GM12874 (cell line): ENCODE measurements at regions not wholly inside any gene's neighbourhood (a gene's known extent, or its start where the extent isn't known, plus 50 kb on each side); places are given as distances from the start of the nearest gene placed in this dataset.

Experiments used
- TF ChIP-seq, protein P1 (sequence below): IDR thresholded peaks from 2 replicates; pipeline ENCODE4 v1.5.1; 2011; ENCODE audit warnings: low read depth, mild to moderate bottlenecking, control low read depth, low read length, moderate library complexity; ENCODE audit not compliant: insufficient read depth

DNA sequence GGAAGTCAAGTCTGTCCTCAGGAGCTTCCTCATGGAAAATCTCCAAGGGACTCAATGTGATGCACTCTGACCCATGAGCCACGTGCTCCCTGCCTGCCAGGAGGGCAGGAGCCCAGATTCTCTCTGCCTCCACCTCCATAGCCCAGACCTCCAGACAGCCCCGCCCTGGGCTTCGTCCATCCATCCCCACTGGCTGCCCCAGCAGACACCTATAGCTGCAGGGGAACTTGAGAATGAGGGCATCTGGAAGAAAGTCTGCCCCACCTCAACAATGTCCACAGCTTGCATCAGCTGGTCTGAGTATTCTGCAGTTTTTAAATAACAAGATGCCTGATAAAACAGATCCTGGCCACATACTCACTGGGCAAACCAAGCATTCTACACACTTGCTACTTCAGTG, 418.8 kb upstream of the SMIM21 start:
- TF ChIP-seq, protein P1, sequence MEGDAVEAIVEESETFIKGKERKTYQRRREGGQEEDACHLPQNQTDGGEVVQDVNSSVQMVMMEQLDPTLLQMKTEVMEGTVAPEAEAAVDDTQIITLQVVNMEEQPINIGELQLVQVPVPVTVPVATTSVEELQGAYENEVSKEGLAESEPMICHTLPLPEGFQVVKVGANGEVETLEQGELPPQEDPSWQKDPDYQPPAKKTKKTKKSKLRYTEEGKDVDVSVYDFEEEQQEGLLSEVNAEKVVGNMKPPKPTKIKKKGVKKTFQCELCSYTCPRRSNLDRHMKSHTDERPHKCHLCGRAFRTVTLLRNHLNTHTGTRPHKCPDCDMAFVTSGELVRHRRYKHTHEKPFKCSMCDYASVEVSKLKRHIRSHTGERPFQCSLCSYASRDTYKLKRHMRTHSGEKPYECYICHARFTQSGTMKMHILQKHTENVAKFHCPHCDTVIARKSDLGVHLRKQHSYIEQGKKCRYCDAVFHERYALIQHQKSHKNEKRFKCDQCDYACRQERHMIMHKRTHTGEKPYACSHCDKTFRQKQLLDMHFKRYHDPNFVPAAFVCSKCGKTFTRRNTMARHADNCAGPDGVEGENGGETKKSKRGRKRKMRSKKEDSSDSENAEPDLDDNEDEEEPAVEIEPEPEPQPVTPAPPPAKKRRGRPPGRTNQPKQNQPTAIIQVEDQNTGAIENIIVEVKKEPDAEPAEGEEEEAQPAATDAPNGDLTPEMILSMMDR = no peak

- TF ChIP-seq, protein P1 = no peak
Observed at GRCh38 chr18:75845413-75845812, 417.9 kb upstream of the SMIM21 start.

- TF ChIP-seq, protein P1 = no peak
Observed at GRCh38 chr18:75844146-75844545, 416.6 kb upstream of the SMIM21 start.

- TF ChIP-seq, protein P1 = no peak
Observed at GRCh38 chr18:75840131-75840530, 412.6 kb upstream of the SMIM21 start.

DNA sequence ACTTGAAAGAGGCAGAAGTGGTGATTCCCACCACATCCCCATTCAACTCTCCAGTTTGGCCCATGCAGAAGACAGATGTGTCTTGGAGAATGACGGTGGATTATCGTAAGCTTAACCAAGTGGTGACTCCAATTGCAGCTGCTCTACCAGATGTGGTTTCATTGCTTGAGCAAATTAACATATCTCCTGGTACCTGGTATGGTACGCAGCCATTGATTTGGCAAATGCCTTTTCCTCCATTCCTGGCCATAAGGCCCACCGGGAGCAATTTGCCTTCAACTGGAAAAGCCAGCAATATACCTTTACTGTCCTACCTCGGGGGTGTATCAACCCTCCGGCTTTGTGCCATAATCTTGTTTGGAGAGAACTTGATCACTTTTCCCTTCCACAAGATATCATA, 411.5 kb upstream of the SMIM21 start:
- TF ChIP-seq, protein P1 = no peak

DNA sequence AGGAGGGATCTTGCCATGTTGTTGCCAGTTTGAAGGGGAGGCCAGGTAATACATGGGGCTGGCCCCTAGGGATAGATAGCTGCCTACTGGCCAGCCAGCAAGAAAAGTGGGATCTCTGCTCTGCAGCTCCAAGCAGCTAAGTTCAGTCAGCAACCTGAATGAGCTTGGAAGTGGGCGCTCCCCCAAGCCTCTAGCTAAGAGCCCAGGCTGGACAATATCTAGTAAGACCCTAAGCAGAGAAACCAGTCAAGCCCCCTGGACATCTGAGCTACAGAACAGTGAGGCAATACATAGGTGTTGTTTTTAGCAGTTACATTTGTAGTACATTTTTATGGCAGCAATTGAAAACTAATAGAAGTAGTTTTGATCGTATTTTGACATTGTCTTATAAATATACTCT, 409.8 kb upstream of the SMIM21 start:
- TF ChIP-seq, protein P1 = no peak

DNA sequence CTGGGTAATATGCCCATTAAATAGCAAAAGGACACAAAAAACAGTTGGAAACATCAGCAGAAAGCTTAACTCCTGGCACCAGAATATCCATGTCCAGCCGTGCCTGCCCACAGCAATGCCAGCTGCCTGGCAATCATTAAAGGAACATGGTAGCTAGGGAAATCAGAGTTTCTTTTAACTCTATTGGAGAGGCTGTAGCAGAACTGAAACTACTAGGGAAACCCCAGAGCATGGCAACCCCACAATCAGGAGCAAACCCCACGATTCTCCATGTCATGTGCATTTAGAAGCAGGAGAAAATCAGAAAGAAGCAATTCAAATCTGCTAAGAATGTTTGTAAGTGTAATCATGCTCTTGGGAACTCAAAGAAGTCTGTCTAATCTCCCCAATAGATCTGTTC, 409.0 kb upstream of the SMIM21 start:
- TF ChIP-seq, protein P1 = no peak

DNA sequence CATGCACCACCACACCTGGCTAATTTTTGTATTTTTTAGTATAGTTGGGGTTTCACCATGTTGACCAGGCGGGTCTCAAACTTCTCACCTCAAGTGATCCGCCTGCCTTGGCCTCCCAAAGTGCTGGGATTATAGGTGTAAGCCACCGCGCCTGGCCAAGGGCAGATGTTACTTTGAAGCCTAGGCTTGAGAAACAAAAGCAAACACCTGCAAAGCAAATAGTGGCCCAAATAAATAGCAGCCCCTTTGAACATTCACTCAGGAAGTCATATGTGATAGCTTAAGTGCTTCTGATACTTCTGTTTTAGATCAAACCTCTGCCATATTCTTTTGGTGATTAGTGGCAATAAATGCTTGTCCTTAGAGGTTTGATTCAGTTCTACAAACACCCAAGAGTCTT, 404.5 kb upstream of the SMIM21 start:
- TF ChIP-seq, protein P1 = no peak
